Endodermal cell (in vitro differentiated cells): ENCODE measurements at regions not wholly inside any gene's neighbourhood (a gene's known extent, or its start where the extent isn't known, plus 50 kb on each side); places are given as distances from the start of the nearest gene placed in this dataset.

Experiments
- DNase-seq: peaks from one replicate; pipeline ENCODE4 v3.0.0-alpha.2; 2017
- H3K27ac ChIP-seq: 2 replicates; pipeline ENCODE4 v1.5.1; 2013; ENCODE audit warnings: mild to moderate bottlenecking, low read depth, low read length, moderate library complexity
- H3K27me3 ChIP-seq: 2 replicates; pipeline ENCODE4 v1.6.1; 2013; ENCODE audit warnings: mild to moderate bottlenecking, low read length, moderate library complexity; ENCODE audit not compliant: insufficient read depth, control insufficient read depth, poor library complexity, severe bottlenecking
- H3K36me3 ChIP-seq: 2 replicates; pipeline ENCODE4 v1.7.0; 2013; ENCODE audit warnings: mild to moderate bottlenecking, low read length, moderate library complexity; ENCODE audit not compliant: control insufficient read depth, insufficient read depth
- H3K4me1 ChIP-seq: one replicate; pipeline ENCODE4 v1.7.0; 2013; ENCODE audit warnings: low read length; ENCODE audit not compliant: control insufficient read depth, insufficient read depth
- H3K4me3 ChIP-seq: 2 replicates; pipeline ENCODE4 v1.5.1; 2013; ENCODE audit warnings: mild to moderate bottlenecking, low read length, moderate library complexity
- H3K9ac ChIP-seq: 2 replicates; pipeline ENCODE4 v1.6.1; 2013; ENCODE audit warnings: mild to moderate bottlenecking, low read length, moderate library complexity; ENCODE audit not compliant: poor library complexity, severe bottlenecking; ENCODE audit errors: extremely low read depth
- H3K9me3 ChIP-seq: 2 replicates; pipeline ENCODE4 v1.6.1; 2013; ENCODE audit warnings: mild to moderate bottlenecking, low read length, moderate library complexity; ENCODE audit not compliant: control insufficient read depth
- H3K27ac Mint-ChIP-seq: 2 replicates; pipeline ENCODE4 v1.8.0; 2020; ENCODE audit warnings: mixed read lengths
- H3K27me3 Mint-ChIP-seq: 2 replicates; pipeline ENCODE4 v1.8.0; 2021; ENCODE audit warnings: mild to moderate bottlenecking, mixed read lengths; ENCODE audit not compliant: insufficient read depth
- H3K36me3 Mint-ChIP-seq: 2 replicates; pipeline ENCODE4 v1.8.0; 2020; ENCODE audit warnings: low read depth, mixed read lengths
- H3K4me1 Mint-ChIP-seq: 2 replicates; pipeline ENCODE4 v1.8.0; 2020; ENCODE audit warnings: mixed read lengths
- H3K4me3 Mint-ChIP-seq: 2 replicates; pipeline ENCODE4 v1.8.0; 2020; ENCODE audit warnings: mild to moderate bottlenecking, moderate library complexity, mixed read lengths
- H3K9me3 Mint-ChIP-seq: 2 replicates; pipeline ENCODE4 v1.8.0; 2020; ENCODE audit warnings: mild to moderate bottlenecking, mixed read lengths
- CTCF ChIP-seq: fragments of 200-600 bp; sonication (generic); conservative IDR thresholded peaks from 2 replicates; pipeline ENCODE4 v1.5.0; 2021; ENCODE audit warnings: antibody characterized with exemption, mild to moderate bottlenecking
- WGBS, 2 experiments: methylation state at CpG; one replicate each; pipeline versions ENCODE4 v1.1.5 to v1.1.7; 2013; ENCODE audit warnings: missing lambda C conversion rate in 2 of 2, mixed read lengths in 1 of 2; ENCODE audit not compliant: insufficient coverage in 1 of 2, insufficient read length in 1 of 2; 5-methylcytosine and 5-hydroxymethylcytosine counted together

GRCh38 chr6:137290601-137291261, 71.5 kb upstream of the IFNGR1 start:
- Histone ChIP-seq H3K27me3 (no peaks in the 10 kb centered on the region), H3K4me3 (no peak overlapping the region), H3K27ac (no peak overlapping the region), H3K9ac (no peak overlapping the region), H3K36me3 (no peaks in the 10 kb centered on the region), H3K9me3 (no peaks in the 10 kb centered on the region), H3K4me1 (no peaks in the 10 kb centered on the region)
- Mint-ChIP-seq H3K36me3 (no peaks in the 10 kb centered on the region), H3K4me3 (no peak overlapping the region), H3K4me1 (no peaks in the 10 kb centered on the region), H3K9me3 (no peaks in the 10 kb centered on the region), H3K27me3 (no peaks in the 10 kb centered on the region), H3K27ac (no peak overlapping the region)
- TF ChIP-seq CTCF: no peak
- 86% methylated on average over 4 of the region's 5 CpGs; no CpG with 5 or more reads in 1 of the 2 experiments for WGBS, 2 experiments
- no peak for DNase-seq

- H3K4me3 Mint-ChIP-seq: no peak overlapping the region
- WGBS, 2 experiments: 97 to 100% methylated on average over 1 of the region's 1 CpG
- no peak overlapping the region for H3K4me3 ChIP-seq
These were observed 67.7 kb upstream of the IFNGR1 start for GRCh38 chr6:137286916-137287315.

GRCh38 chr6:137286368-137286767, 67.2 kb upstream of the IFNGR1 start:
- DNase-seq: no peak
- H3K9ac ChIP-seq: no peak overlapping the region
- 80 to 89% methylated on average over 1 of the region's 1 CpG for WGBS, 2 experiments
- peaks cover 9% of the 10 kb centered on the region for H3K27me3 Mint-ChIP-seq
- no peaks in the 10 kb centered on the region for H3K36me3 ChIP-seq
- H3K4me3 ChIP-seq: no peak overlapping the region
- H3K9me3 ChIP-seq: no peaks in the 10 kb centered on the region
- no peaks in the 10 kb centered on the region for H3K4me1 Mint-ChIP-seq
- no peak overlapping the region for H3K27ac Mint-ChIP-seq
- TF ChIP-seq CTCF: no peak
- no peaks in the 10 kb centered on the region for H3K4me1 ChIP-seq
- H3K4me3 Mint-ChIP-seq: no peak overlapping the region
- H3K36me3 Mint-ChIP-seq: no peaks in the 10 kb centered on the region
- no peak overlapping the region for H3K27ac ChIP-seq
- H3K9me3 Mint-ChIP-seq: no peaks in the 10 kb centered on the region
- no peaks in the 10 kb centered on the region for H3K27me3 ChIP-seq

More at GRCh38 chr6:137286916-137287315, 67.7 kb upstream of the IFNGR1 start:
- Histone ChIP-seq H3K36me3 (no peaks in the 10 kb centered on the region), H3K27ac (no peak overlapping the region), H3K9me3 (no peaks in the 10 kb centered on the region), H3K9ac (no peak overlapping the region), H3K4me1 (no peaks in the 10 kb centered on the region), H3K27me3 (no peaks in the 10 kb centered on the region)
- TF ChIP-seq CTCF: no peak
- Mint-ChIP-seq H3K27me3 (peaks cover 7% of the 10 kb centered on the region), H3K4me1 (no peaks in the 10 kb centered on the region), H3K27ac (no peak overlapping the region), H3K36me3 (no peaks in the 10 kb centered on the region), H3K9me3 (no peaks in the 10 kb centered on the region)
- DNase-seq: no peak
